SJCRH30 (cell line): ENCODE measurements at regions not wholly inside any gene's neighbourhood (a gene's known extent, or its start where the extent isn't known, plus 50 kb on each side); places are given as distances from the start of the nearest gene placed in this dataset.
"Not testable (repeated sequence)": the region's sequence is repeated elsewhere in the genome, so short reads cannot be mapped to it uniquely, and the experiment has no call there.

Source experiments
- DNase-seq, 2 experiments: peaks; one replicate each; pipeline ENCODE4 v3.0.0-alpha.2; 2015 to 2020
- H3K27ac ChIP-seq: fragments of 250-450 bp; sonication (Bioruptor Pico); 2 replicates; pipeline ENCODE4 v1.5.1; 2020; ENCODE audit warnings: mild to moderate bottlenecking, moderate library complexity
- H3K27me3 ChIP-seq: fragments of 250-450 bp; sonication (Bioruptor Pico); 2 replicates; pipeline ENCODE4 v1.5.1; 2020; ENCODE audit warnings: mild to moderate bottlenecking, moderate library complexity
- H3K36me3 ChIP-seq: fragments of 250-450 bp; sonication (Bioruptor Pico); 2 replicates; pipeline ENCODE4 v1.5.1; 2020; ENCODE audit warnings: mild to moderate bottlenecking, moderate library complexity
- H3K4me1 ChIP-seq: fragments of 250-450 bp; sonication (Bioruptor Pico); 2 replicates; pipeline ENCODE4 v1.5.1; 2020; ENCODE audit warnings: mild to moderate bottlenecking, moderate library complexity
- H3K4me3 ChIP-seq: fragments of 250-450 bp; sonication (Bioruptor Pico); 2 replicates; pipeline ENCODE4 v1.5.1; 2020; ENCODE audit warnings: mild to moderate bottlenecking, moderate library complexity
- H3K9me3 ChIP-seq: fragments of 250-450 bp; sonication (Bioruptor Pico); replicated peaks from 2 replicates; pipeline ENCODE4 v1.5.1; 2020; ENCODE audit warnings: mild to moderate bottlenecking, moderate library complexity

GRCh38 chr1:206367955-206368622 is 102.2 kb upstream of the IKBKE start:
- not testable (repeated sequence) for DNase-seq, H3K27me3 ChIP-seq, H3K4me1 ChIP-seq, H3K4me3 ChIP-seq, H3K9me3 ChIP-seq, H3K27ac ChIP-seq, H3K36me3 ChIP-seq

GRCh38 chr1:206374725-206375124 is 95.6 kb upstream of the IKBKE start:
- H3K9me3 ChIP-seq, H3K4me1 ChIP-seq, H3K27me3 ChIP-seq, H3K27ac ChIP-seq, H3K36me3 ChIP-seq, H3K4me3 ChIP-seq, DNase-seq: not testable (repeated sequence)

- DNase-seq, H3K36me3 ChIP-seq, H3K4me3 ChIP-seq, H3K27ac ChIP-seq, H3K9me3 ChIP-seq, H3K27me3 ChIP-seq, H3K4me1 ChIP-seq: not testable (repeated sequence)
These were observed 94.7 kb upstream of the IKBKE start for GRCh38 chr1:206375552-206375951.

GRCh38 chr1:206378506-206378905 is 91.8 kb upstream of the IKBKE start:
- H3K27ac ChIP-seq, DNase-seq: not testable (repeated sequence)

GRCh38 chr1:206379245-206379644 is 91.0 kb upstream of the IKBKE start:
- not testable (repeated sequence) for H3K36me3 ChIP-seq, H3K9me3 ChIP-seq, H3K27me3 ChIP-seq, H3K27ac ChIP-seq, DNase-seq, H3K4me3 ChIP-seq, H3K4me1 ChIP-seq

More at GRCh38 chr1:206378506-206378905, 91.8 kb upstream of the IKBKE start:
- not testable (repeated sequence) for H3K36me3 ChIP-seq, H3K4me3 ChIP-seq, H3K9me3 ChIP-seq, H3K4me1 ChIP-seq, H3K27me3 ChIP-seq

- not testable (repeated sequence) for H3K27ac ChIP-seq
These were observed 90.0 kb upstream of the IKBKE start for GRCh38 chr1:206380163-206380790.

GRCh38 chr1:206380791-206381610 is 89.3 kb upstream of the IKBKE start:
- H3K4me3 ChIP-seq, H3K27me3 ChIP-seq, H3K27ac ChIP-seq, H3K36me3 ChIP-seq, H3K9me3 ChIP-seq, H3K4me1 ChIP-seq: not testable (repeated sequence)
- DNase-seq, result peak; percentile 28 to 45

More at GRCh38 chr1:206380163-206380790, 90.0 kb upstream of the IKBKE start:
- H3K4me3 ChIP-seq, H3K36me3 ChIP-seq, H3K4me1 ChIP-seq, H3K9me3 ChIP-seq, H3K27me3 ChIP-seq, DNase-seq: not testable (repeated sequence)

GRCh38 chr1:206384029-206384807 is 86.1 kb upstream of the IKBKE start:
- not testable (repeated sequence) for H3K9me3 ChIP-seq, H3K27me3 ChIP-seq, H3K4me3 ChIP-seq, H3K27ac ChIP-seq, H3K36me3 ChIP-seq, H3K4me1 ChIP-seq
- peak in 1 of 2 experiments; percentile 23 for DNase-seq

- H3K36me3 ChIP-seq, H3K4me3 ChIP-seq, H3K27me3 ChIP-seq, H3K4me1 ChIP-seq, H3K27ac ChIP-seq, H3K9me3 ChIP-seq, DNase-seq: not testable (repeated sequence)
These were observed 85.4 kb upstream of the IKBKE start for GRCh38 chr1:206384891-206385290.

GRCh38 chr1:206387631-206388030 is 82.6 kb upstream of the IKBKE start:
- H3K27me3 ChIP-seq, DNase-seq, H3K9me3 ChIP-seq, H3K36me3 ChIP-seq, H3K27ac ChIP-seq, H3K4me3 ChIP-seq, H3K4me1 ChIP-seq: not testable (repeated sequence)

GRCh38 chr1:206391903-206392302 is 78.4 kb upstream of the IKBKE start:
- H3K27me3 ChIP-seq, H3K27ac ChIP-seq, H3K36me3 ChIP-seq, H3K4me1 ChIP-seq, H3K9me3 ChIP-seq, H3K4me3 ChIP-seq, DNase-seq: not testable (repeated sequence)

- H3K4me3 ChIP-seq, H3K36me3 ChIP-seq, H3K9me3 ChIP-seq, H3K27me3 ChIP-seq, H3K27ac ChIP-seq, H3K4me1 ChIP-seq, DNase-seq: not testable (repeated sequence)
These were observed 72.8 kb upstream of the IKBKE start for GRCh38 chr1:206397501-206397900.

GRCh38 chr1:206398261-206398660 is 72.0 kb upstream of the IKBKE start:
- H3K27me3 ChIP-seq, DNase-seq, H3K9me3 ChIP-seq, H3K27ac ChIP-seq, H3K36me3 ChIP-seq, H3K4me1 ChIP-seq, H3K4me3 ChIP-seq: not testable (repeated sequence)

- not testable (repeated sequence) for H3K9me3 ChIP-seq, H3K27ac ChIP-seq, H3K4me1 ChIP-seq, H3K36me3 ChIP-seq, H3K4me3 ChIP-seq, H3K27me3 ChIP-seq
- DNase-seq, result peak in 1 of 2 experiments; percentile 45
These were observed 66.5 kb upstream of the IKBKE start for GRCh38 chr1:206403612-206404307.
